Activated naive CD8-positive, alpha-beta T cell treated with anti-CD3 and anti-CD28 coated beads, Interleukin-2, amount 10 ng/mL, durations not matched to agents 7 days and 5 days (primary cell): ENCODE measurements at regions not wholly inside any gene's neighbourhood (a gene's known extent, or its start where the extent isn't known, plus 50 kb on each side); places are given as distances from the start of the nearest gene placed in this dataset.
"Not testable (repeated sequence)": the region's sequence is repeated elsewhere in the genome, so short reads cannot be mapped to it uniquely, and the experiment has no call there.

Source experiments
- ATAC-seq: fragments of 150-1000 bp; cut with Tn5 transposase; one replicate; pipeline ENCODE4 v1.10.0; 2021; ENCODE audit warnings: low read depth, moderate library complexity
- POLR2A ChIA-PET: fragments of 350-600 bp; sonication (Branson Sonifier 250); formaldehyde crosslinking; loops from one replicate; lab custom pipeline; 2021; ENCODE audit warnings: antibody characterized with exemption; lab: Charles Lee
- DNase-seq: peaks from one replicate; pipeline ENCODE4 v3.0.0; 2021
- H3K27ac Mint-ChIP-seq: one replicate; pipeline ENCODE4 v1.8.0; 2022; ENCODE audit warnings: mild to moderate bottlenecking, mixed read lengths
- H3K27me3 Mint-ChIP-seq: one replicate; pipeline ENCODE4 v1.8.0; 2022; ENCODE audit warnings: mild to moderate bottlenecking, moderate library complexity, mixed read lengths
- H3K36me3 Mint-ChIP-seq: one replicate; pipeline ENCODE4 v1.8.0; 2021; ENCODE audit warnings: mild to moderate bottlenecking, mixed read lengths
- H3K4me1 Mint-ChIP-seq: one replicate; pipeline ENCODE4 v1.8.0; 2021; ENCODE audit warnings: mixed read lengths
- H3K4me3 Mint-ChIP-seq: one replicate; pipeline ENCODE4 v1.8.0; 2022; ENCODE audit warnings: mild to moderate bottlenecking, moderate library complexity, mixed read lengths
- H3K9me3 Mint-ChIP-seq: one replicate; pipeline ENCODE4 v1.8.0; 2021; ENCODE audit warnings: mixed read lengths

GRCh38 chrX:125532411-125533089, 212.9 kb downstream of the TEX13C start:
- Mint-ChIP-seq H3K4me3 (no peak overlapping the region), H3K27ac (no peak overlapping the region), H3K9me3 (no peaks in the 10 kb centered on the region), H3K27me3 (no peaks in the 10 kb centered on the region), H3K36me3 (no peaks in the 10 kb centered on the region), H3K4me1 (no peaks in the 10 kb centered on the region)
- DNase-seq (no peak), ATAC-seq (no peak)
- POLR2A ChIA-PET, result no interaction called here

DNA sequence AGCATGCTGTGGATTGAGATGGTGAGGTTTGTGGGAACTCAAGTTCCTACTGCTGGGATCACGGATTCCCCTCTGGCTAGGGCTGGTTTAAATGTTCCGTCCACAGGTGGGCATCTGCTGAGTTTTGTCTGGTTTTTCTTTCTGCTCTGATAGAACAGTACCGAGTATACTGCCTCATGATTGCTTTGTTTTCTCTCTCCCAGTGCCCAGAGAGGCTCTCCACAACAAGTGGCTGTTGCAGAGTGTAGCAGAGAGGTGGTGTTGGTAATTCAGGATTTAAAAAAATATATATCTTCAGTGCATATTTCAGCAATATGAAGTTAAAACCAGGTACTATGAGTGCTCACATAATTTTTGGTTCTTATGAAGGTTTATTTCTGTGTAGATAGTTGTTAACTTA, 213.7 kb downstream of the TEX13C start:
- Mint-ChIP-seq H3K4me3 (no peak overlapping the region), H3K4me1 (no peaks in the 10 kb centered on the region), H3K36me3 (no peaks in the 10 kb centered on the region), H3K27ac (no peak overlapping the region), H3K9me3 (no peaks in the 10 kb centered on the region), H3K27me3 (no peaks in the 10 kb centered on the region)
- ATAC-seq, result no peak
- DNase-seq, result no peak
- POLR2A ChIA-PET, result no interaction called here

- Mint-ChIP-seq H3K36me3 (no peaks in the 10 kb centered on the region), H3K4me1 (no peaks in the 10 kb centered on the region), H3K27ac (no peak overlapping the region), H3K9me3 (no peaks in the 10 kb centered on the region), H3K4me3 (no peak overlapping the region), H3K27me3 (no peaks in the 10 kb centered on the region)
- no peak for DNase-seq
- no peak for ATAC-seq
- POLR2A ChIA-PET, result no interaction called here
Measured at GRCh38 chrX:125544031-125544660, 224.5 kb downstream of the TEX13C start.

DNA sequence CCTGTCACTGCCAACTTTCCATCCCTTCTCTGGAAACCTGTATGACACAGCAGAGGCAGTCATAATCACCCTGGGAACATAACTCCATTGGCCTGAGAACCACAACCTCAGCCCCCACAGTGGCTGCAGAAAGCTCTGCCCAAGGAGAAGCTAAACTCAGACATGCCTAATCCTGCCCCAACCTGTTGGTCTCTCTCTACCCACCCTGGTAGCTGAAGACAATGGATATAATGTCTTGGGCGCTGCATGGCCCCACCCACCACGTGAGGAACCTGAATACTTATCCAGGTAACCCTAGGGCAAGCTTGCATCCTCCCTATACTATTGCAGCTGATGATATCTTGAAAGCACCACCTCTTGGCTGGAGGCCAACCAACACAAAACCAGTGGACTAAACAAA, 225.2 kb downstream of the TEX13C start:
- Mint-ChIP-seq H3K9me3 (no peaks in the 10 kb centered on the region), H3K4me1 (no peaks in the 10 kb centered on the region), H3K27ac (no peak overlapping the region), H3K4me3 (no peak overlapping the region), H3K27me3 (no peaks in the 10 kb centered on the region), H3K36me3 (no peaks in the 10 kb centered on the region)
- DNase-seq, result no peak
- POLR2A ChIA-PET, result no interaction called here
- no peak for ATAC-seq

DNA sequence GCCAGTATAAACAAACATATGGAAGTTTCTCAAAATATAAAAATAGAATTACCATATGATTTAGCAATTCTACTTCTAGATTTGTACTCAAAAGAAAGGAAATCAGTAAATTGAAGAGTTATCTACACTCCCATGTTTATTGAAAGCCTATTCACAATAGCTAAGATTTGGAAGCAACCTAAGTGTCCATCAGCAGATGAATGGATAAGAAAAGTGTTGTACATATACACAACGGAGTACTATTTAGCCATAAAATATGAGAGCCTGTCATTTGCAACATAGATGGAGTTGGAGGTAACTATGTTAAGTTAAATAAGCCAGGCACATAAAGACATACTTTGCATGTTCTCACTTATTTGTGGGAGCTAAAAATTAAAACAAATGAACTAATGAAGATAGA, 257.8 kb downstream of the TEX13C start:
- POLR2A ChIA-PET, result no interaction called here
- Mint-ChIP-seq H3K9me3 (no peaks in the 10 kb centered on the region), H3K4me3 (no peak overlapping the region), H3K4me1 (no peaks in the 10 kb centered on the region), H3K36me3 (no peaks in the 10 kb centered on the region), H3K27me3 (no peaks in the 10 kb centered on the region), H3K27ac (no peak overlapping the region)
- ATAC-seq, result no peak
- no peak for DNase-seq

GRCh38 chrX:125604448-125604847, 284.8 kb downstream of the TEX13C start:
- no peaks in the 10 kb centered on the region for H3K27me3 Mint-ChIP-seq
- DNase-seq (no peak), ATAC-seq (no peak)
- H3K9me3 Mint-ChIP-seq, result no peaks in the 10 kb centered on the region
- no peak overlapping the region for H3K4me3 Mint-ChIP-seq
- H3K27ac Mint-ChIP-seq, result no peak overlapping the region
- H3K4me1 Mint-ChIP-seq, result no peaks in the 10 kb centered on the region
- no peaks in the 10 kb centered on the region for H3K36me3 Mint-ChIP-seq
- POLR2A ChIA-PET, result no interaction called here

- H3K27me3 Mint-ChIP-seq, result no peaks in the 10 kb centered on the region
- no peak for ATAC-seq
- POLR2A ChIA-PET, result no interaction called here
- H3K27ac Mint-ChIP-seq, result no peak overlapping the region
- no peaks in the 10 kb centered on the region for H3K4me1 Mint-ChIP-seq
- H3K4me3 Mint-ChIP-seq, result no peak overlapping the region
- DNase-seq, result no peak
- H3K9me3 Mint-ChIP-seq, result no peaks in the 10 kb centered on the region
- H3K36me3 Mint-ChIP-seq, result no peaks in the 10 kb centered on the region
Measured at GRCh38 chrX:125605145-125605544, 285.5 kb downstream of the TEX13C start.

DNA sequence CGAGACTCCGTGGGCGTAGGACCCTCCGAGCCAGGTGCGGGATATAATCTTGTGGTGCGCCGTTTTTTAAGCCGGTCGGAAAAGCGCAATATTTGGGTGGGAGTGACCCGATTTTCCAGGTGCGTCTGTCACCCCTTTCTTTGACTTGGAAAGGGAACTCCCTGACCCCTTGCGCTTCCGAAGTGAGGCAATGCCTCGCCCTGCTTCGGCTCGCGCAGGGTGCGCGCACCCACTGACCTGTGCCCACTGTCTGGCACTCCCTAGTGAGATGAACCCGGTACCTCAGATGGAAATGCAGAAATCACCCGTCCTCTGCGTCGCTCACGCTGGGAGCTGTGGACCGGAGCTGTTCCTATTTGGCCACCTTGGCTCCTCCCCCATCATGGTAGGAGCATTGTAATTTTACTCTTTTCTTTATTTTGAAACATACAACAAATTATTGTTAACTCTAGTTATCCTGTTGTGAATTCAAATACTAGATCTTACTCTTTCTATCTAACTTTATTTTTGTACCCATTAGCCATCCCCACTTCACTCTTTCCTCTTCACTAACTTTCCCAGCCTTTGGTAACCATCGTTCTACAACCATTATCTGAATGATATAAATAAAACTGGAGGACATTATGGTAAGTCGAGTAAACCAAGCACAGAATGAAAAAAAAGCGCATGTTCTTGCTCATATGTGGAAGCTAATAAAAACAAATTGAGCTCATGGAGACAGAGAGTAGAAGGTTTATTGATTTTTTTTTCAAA, 295.1 kb downstream of the TEX13C start:
- ATAC-seq, H3K36me3 Mint-ChIP-seq, H3K27me3 Mint-ChIP-seq, DNase-seq, H3K27ac Mint-ChIP-seq, H3K4me1 Mint-ChIP-seq, H3K4me3 Mint-ChIP-seq, H3K9me3 Mint-ChIP-seq, POLR2A ChIA-PET: not testable (repeated sequence)

DNA sequence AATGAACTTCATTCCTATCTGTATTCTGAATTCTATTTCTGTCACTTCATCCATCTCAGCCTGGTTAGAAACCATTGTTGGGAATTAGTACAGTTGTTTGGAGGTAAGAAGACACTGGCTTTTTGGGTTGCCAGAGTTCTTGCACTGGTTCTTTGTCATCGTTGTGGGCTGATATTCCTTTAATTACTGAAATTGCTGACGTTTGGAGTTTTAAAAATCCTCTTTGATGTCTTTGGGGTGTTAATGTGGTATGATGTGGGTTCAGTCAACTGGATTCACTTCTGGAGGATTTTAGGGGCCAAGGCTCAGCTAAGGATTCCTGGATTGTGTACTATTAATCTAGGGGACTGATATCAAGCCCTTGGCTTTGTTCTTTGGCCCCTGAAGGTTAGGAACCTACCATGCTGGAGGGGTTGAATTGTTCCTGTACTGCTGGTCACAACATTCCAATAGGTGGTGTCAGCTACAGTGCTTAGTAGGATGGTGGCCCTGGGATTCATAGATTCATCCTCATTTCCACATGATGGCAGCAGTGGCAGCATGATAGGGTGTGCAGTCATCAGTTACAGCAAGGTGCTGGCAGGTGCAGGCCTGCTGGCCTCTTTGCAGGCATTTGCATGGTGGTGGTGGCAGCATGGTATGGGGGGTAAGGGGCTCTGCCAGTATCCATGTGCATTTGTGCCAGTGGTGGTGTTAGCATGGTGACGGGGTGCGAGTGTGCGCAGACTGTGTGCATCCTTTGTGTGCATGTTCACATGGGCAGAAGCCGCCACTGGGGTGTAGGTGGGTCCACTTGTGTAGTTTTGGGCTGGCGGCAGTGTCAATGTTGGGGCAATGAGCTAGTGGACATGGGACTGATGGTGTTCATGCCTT, 301.3 kb downstream of the TEX13C start:
- no peak for DNase-seq
- H3K4me1 Mint-ChIP-seq, result no peaks in the 10 kb centered on the region
- no peak for ATAC-seq
- H3K27ac Mint-ChIP-seq, result no peak overlapping the region
- no peaks in the 10 kb centered on the region for H3K27me3 Mint-ChIP-seq
- H3K4me3 Mint-ChIP-seq, result no peak overlapping the region
- H3K36me3 Mint-ChIP-seq, result no peaks in the 10 kb centered on the region
- POLR2A ChIA-PET, result no interaction called here
- H3K9me3 Mint-ChIP-seq, result no peaks in the 10 kb centered on the region

- Mint-ChIP-seq H3K4me3 (no peak overlapping the region), H3K9me3 (no peaks in the 10 kb centered on the region)
- ATAC-seq, result no peak
Measured at GRCh38 chrX:125621588-125621927, 301.9 kb downstream of the TEX13C start.

DNA sequence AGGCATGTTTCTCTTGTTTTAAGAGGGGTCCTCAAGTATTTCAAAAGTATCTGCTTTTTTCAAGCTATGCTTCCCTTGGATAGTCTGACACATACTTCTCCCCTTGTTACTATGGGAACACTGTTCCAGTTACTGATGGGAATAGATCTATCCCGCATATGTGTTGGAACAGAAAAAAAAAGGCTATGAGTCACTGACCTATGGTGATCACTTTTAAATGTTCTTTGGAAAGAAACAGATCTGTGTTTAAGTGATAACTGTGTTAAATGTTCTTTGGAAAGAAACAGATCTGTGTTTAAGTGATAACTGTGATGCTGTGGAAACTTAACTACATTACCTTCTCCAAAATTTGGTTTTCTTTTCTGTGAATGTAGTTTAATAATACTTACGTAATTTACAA, 303.2 kb downstream of the TEX13C start:
- H3K27ac Mint-ChIP-seq, result no peak overlapping the region
- H3K27me3 Mint-ChIP-seq, result no peaks in the 10 kb centered on the region
- DNase-seq, result no peak
- no peaks in the 10 kb centered on the region for H3K36me3 Mint-ChIP-seq
- no peaks in the 10 kb centered on the region for H3K9me3 Mint-ChIP-seq
- no peaks in the 10 kb centered on the region for H3K4me1 Mint-ChIP-seq
- POLR2A ChIA-PET, result no interaction called here
- ATAC-seq, result no peak
- no peak overlapping the region for H3K4me3 Mint-ChIP-seq

More at GRCh38 chrX:125621588-125621927, 301.9 kb downstream of the TEX13C start:
- H3K4me1 Mint-ChIP-seq, result no peaks in the 10 kb centered on the region
- H3K36me3 Mint-ChIP-seq, result no peaks in the 10 kb centered on the region
- H3K27me3 Mint-ChIP-seq, result no peaks in the 10 kb centered on the region
- no peak overlapping the region for H3K27ac Mint-ChIP-seq
- no peak for DNase-seq
- POLR2A ChIA-PET, result no interaction called here

GRCh38 chrX:125627676-125628075, 308.0 kb downstream of the TEX13C start:
- Mint-ChIP-seq H3K4me1 (no peaks in the 10 kb centered on the region), H3K27ac (no peak overlapping the region), H3K4me3 (no peak overlapping the region), H3K27me3 (no peaks in the 10 kb centered on the region), H3K36me3 (no peaks in the 10 kb centered on the region), H3K9me3 (no peaks in the 10 kb centered on the region)
- POLR2A ChIA-PET, result no interaction called here
- no peak for ATAC-seq
- no peak for DNase-seq

DNA sequence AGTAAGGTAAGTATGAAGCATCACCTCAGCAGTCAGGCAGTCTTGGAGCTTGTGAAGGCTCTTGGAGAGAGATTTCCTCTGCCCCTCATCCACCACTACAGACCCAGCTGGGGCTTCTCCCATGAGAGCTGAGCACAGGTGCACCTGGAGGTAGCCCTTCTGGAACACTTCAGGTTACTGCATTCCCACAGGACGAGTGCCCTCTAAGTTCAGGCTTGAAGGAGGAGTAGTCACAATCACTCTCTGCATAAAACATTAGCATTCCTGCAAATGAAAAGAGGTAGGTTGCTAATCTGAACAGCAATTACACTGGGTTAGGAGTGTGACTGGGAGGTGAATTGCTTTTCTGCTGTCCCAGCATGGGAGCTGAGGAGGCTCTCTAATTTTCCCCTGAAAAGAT, 308.8 kb downstream of the TEX13C start:
- POLR2A ChIA-PET, result no interaction called here
- Mint-ChIP-seq H3K9me3 (no peaks in the 10 kb centered on the region), H3K27me3 (no peaks in the 10 kb centered on the region), H3K27ac (no peak overlapping the region), H3K4me3 (no peak overlapping the region), H3K36me3 (no peaks in the 10 kb centered on the region), H3K4me1 (no peaks in the 10 kb centered on the region)
- DNase-seq (no peak), ATAC-seq (no peak)
